ENCODE measurements at regions not wholly inside any gene's neighbourhood (a gene's known extent, or its start where the extent isn't known, plus 50 kb on each side); places are given as distances from the start of the nearest gene placed in this dataset.

DNA sequence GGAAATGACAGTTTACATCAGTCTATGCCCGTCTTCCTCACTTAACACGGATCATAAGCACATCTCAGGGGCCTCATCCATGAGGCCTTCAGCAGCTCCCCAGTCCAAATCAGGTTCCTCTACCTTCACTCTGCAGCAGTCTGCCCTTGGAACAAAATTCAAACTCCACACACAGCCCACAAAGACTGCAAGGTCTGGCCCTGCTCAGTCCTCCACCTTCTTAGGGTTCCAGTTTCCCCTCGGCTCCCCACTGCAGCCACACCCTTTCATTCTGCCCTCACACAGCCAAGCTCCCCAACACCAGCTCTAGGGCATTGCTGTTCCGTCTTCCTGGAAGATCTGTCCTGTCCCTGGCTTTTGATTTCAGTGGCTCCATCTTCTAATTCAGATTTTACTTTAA lies 95.2 kb upstream of the IQSEC1 start:
- TF ChIP-seq, protein P1, sequence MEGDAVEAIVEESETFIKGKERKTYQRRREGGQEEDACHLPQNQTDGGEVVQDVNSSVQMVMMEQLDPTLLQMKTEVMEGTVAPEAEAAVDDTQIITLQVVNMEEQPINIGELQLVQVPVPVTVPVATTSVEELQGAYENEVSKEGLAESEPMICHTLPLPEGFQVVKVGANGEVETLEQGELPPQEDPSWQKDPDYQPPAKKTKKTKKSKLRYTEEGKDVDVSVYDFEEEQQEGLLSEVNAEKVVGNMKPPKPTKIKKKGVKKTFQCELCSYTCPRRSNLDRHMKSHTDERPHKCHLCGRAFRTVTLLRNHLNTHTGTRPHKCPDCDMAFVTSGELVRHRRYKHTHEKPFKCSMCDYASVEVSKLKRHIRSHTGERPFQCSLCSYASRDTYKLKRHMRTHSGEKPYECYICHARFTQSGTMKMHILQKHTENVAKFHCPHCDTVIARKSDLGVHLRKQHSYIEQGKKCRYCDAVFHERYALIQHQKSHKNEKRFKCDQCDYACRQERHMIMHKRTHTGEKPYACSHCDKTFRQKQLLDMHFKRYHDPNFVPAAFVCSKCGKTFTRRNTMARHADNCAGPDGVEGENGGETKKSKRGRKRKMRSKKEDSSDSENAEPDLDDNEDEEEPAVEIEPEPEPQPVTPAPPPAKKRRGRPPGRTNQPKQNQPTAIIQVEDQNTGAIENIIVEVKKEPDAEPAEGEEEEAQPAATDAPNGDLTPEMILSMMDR (conservative IDR thresholded peaks at IDR 0.05; ENCODE audit: low read depth in 2 of 2): no peak
- TF ChIP-seq EZH2 (IDR thresholded peaks at IDR 0.05; ENCODE audit: low read depth, unreplicated experiment): no peak
- TF ChIP-seq, protein P2, sequence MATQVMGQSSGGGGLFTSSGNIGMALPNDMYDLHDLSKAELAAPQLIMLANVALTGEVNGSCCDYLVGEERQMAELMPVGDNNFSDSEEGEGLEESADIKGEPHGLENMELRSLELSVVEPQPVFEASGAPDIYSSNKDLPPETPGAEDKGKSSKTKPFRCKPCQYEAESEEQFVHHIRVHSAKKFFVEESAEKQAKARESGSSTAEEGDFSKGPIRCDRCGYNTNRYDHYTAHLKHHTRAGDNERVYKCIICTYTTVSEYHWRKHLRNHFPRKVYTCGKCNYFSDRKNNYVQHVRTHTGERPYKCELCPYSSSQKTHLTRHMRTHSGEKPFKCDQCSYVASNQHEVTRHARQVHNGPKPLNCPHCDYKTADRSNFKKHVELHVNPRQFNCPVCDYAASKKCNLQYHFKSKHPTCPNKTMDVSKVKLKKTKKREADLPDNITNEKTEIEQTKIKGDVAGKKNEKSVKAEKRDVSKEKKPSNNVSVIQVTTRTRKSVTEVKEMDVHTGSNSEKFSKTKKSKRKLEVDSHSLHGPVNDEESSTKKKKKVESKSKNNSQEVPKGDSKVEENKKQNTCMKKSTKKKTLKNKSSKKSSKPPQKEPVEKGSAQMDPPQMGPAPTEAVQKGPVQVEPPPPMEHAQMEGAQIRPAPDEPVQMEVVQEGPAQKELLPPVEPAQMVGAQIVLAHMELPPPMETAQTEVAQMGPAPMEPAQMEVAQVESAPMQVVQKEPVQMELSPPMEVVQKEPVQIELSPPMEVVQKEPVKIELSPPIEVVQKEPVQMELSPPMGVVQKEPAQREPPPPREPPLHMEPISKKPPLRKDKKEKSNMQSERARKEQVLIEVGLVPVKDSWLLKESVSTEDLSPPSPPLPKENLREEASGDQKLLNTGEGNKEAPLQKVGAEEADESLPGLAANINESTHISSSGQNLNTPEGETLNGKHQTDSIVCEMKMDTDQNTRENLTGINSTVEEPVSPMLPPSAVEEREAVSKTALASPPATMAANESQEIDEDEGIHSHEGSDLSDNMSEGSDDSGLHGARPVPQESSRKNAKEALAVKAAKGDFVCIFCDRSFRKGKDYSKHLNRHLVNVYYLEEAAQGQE (IDR thresholded peaks at IDR 0.05; ENCODE audit: unreplicated experiment): no peak
- TF ChIP-seq JUNB (IDR thresholded peaks at IDR 0.05; ENCODE audit: unreplicated experiment): no peak
- TF ChIP-seq POLR2AphosphoS5 (IDR thresholded peaks at IDR 0.05; ENCODE audit: low read depth): no peak
- TF ChIP-seq CREB1 (CRISPR knock-in tag; IDR thresholded peaks at IDR 0.05; ENCODE audit: low read depth): no peak
- TF ChIP-seq EZH2phosphoT487 (IDR thresholded peaks at IDR 0.05; ENCODE audit: unreplicated experiment): no peak
- TF ChIP-seq ZNF331 (CRISPR knock-in tag; IDR thresholded peaks at IDR 0.05; ENCODE audit: low read depth): no peak
- TF ChIP-seq, protein P3, sequence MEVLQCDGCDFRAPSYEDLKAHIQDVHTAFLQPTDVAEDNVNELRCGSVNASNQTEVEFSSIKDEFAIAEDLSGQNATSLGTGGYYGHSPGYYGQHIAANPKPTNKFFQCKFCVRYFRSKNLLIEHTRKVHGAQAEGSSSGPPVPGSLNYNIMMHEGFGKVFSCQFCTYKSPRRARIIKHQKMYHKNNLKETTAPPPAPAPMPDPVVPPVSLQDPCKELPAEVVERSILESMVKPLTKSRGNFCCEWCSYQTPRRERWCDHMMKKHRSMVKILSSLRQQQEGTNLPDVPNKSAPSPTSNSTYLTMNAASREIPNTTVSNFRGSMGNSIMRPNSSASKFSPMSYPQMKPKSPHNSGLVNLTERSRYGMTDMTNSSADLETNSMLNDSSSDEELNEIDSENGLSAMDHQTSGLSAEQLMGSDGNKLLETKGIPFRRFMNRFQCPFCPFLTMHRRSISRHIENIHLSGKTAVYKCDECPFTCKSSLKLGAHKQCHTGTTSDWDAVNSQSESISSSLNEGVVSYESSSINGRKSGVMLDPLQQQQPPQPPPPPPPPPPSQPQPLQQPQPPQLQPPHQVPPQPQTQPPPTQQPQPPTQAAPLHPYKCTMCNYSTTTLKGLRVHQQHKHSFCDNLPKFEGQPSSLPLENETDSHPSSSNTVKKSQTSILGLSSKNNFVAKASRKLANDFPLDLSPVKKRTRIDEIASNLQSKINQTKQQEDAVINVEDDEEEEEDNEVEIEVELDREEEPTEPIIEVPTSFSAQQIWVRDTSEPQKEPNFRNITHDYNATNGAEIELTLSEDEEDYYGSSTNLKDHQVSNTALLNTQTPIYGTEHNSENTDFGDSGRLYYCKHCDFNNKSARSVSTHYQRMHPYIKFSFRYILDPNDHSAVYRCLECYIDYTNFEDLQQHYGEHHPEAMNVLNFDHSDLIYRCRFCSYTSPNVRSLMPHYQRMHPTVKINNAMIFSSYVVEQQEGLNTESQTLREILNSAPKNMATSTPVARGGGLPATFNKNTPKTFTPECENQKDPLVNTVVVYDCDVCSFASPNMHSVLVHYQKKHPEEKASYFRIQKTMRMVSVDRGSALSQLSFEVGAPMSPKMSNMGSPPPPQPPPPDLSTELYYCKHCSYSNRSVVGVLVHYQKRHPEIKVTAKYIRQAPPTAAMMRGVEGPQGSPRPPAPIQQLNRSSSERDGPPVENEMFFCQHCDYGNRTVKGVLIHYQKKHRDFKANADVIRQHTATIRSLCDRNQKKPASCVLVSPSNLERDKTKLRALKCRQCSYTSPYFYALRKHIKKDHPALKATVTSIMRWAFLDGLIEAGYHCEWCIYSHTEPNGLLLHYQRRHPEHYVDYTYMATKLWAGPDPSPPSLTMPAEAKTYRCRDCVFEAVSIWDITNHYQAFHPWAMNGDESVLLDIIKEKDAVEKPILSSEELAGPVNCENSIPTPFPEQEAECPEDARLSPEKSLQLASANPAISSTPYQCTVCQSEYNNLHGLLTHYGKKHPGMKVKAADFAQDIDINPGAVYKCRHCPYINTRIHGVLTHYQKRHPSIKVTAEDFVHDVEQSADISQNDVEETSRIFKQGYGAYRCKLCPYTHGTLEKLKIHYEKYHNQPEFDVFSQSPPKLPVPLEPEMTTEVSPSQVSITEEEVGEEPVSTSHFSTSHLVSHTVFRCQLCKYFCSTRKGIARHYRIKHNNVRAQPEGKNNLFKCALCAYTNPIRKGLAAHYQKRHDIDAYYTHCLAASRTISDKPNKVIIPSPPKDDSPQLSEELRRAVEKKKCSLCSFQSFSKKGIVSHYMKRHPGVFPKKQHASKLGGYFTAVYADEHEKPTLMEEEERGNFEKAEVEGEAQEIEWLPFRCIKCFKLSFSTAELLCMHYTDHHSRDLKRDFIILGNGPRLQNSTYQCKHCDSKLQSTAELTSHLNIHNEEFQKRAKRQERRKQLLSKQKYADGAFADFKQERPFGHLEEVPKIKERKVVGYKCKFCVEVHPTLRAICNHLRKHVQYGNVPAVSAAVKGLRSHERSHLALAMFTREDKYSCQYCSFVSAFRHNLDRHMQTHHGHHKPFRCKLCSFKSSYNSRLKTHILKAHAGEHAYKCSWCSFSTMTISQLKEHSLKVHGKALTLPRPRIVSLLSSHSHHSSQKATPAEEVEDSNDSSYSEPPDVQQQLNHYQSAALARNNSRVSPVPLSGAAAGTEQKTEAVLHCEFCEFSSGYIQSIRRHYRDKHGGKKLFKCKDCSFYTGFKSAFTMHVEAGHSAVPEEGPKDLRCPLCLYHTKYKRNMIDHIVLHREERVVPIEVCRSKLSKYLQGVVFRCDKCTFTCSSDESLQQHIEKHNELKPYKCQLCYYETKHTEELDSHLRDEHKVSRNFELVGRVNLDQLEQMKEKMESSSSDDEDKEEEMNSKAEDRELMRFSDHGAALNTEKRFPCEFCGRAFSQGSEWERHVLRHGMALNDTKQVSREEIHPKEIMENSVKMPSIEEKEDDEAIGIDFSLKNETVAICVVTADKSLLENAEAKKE (CRISPR knock-in tag; IDR thresholded peaks at IDR 0.05): no peak
- TF ChIP-seq STAT1 (IDR thresholded peaks at IDR 0.05; ENCODE audit: unreplicated experiment): no peak
- TF ChIP-seq NANOG (IDR thresholded peaks at IDR 0.05; ENCODE audit: borderline replicate concordance): no peak
- TF ChIP-seq, protein P4, sequence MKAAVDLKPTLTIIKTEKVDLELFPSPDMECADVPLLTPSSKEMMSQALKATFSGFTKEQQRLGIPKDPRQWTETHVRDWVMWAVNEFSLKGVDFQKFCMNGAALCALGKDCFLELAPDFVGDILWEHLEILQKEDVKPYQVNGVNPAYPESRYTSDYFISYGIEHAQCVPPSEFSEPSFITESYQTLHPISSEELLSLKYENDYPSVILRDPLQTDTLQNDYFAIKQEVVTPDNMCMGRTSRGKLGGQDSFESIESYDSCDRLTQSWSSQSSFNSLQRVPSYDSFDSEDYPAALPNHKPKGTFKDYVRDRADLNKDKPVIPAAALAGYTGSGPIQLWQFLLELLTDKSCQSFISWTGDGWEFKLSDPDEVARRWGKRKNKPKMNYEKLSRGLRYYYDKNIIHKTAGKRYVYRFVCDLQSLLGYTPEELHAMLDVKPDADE (IDR thresholded peaks at IDR 0.05): no peak
